Stimulated activated naive CD8-positive, alpha-beta T cell treated with anti-CD3 and anti-CD28 coated beads, Interleukin-15, Interleukin-2, amounts not matched to agents 100 U/mL and 50 U/mL, for 24 hours (primary cell): ENCODE measurements at regions not wholly inside any gene's neighbourhood (a gene's known extent, or its start where the extent isn't known, plus 50 kb on each side); places are given as distances from the start of the nearest gene placed in this dataset.

Source experiments
- ATAC-seq: fragments of 150-1000 bp; cut with Tn5 transposase; one replicate; pipeline ENCODE4 v1.10.0; 2021
- DNase-seq: peaks from one replicate; pipeline ENCODE4 v3.0.0; 2021

- ATAC-seq (peak; percentile 80), DNase-seq (no peak)
Observed at GRCh38 chr5:142507531-142508372, 178.1 kb downstream of the FGF1 start.

GRCh38 chr5:142506756-142507155 lies 179.1 kb downstream of the FGF1 start:
- DNase-seq (peak; percentile 17), ATAC-seq (peak; percentile 37)

- peak; percentile 28 for ATAC-seq
- DNase-seq, result no peak
Observed at GRCh38 chr5:142506046-142506445, 179.8 kb downstream of the FGF1 start.

- no peak for DNase-seq
- no peak for ATAC-seq
Observed at GRCh38 chr5:142501890-142502289, 177.1 kb upstream of the SPRY4 start.

- ATAC-seq (no peak), DNase-seq (no peak)
Observed at GRCh38 chr5:142500227-142500905, 175.5 kb upstream of the SPRY4 start.

- ATAC-seq (no peak), DNase-seq (no peak)
Observed at GRCh38 chr5:142499591-142500226, 174.9 kb upstream of the SPRY4 start.

GRCh38 chr5:142498298-142498697 lies 173.5 kb upstream of the SPRY4 start:
- ATAC-seq (no peak), DNase-seq (no peak)

GRCh38 chr5:142495531-142495930 lies 170.7 kb upstream of the SPRY4 start:
- no peak for DNase-seq
- ATAC-seq, result no peak

- ATAC-seq (no peak), DNase-seq (no peak)
Observed at GRCh38 chr5:142493875-142494518, 169.2 kb upstream of the SPRY4 start.

- DNase-seq (no peak), ATAC-seq (no peak)
Observed at GRCh38 chr5:142492781-142493281, 168.0 kb upstream of the SPRY4 start.

GRCh38 chr5:142491679-142492078 lies 166.9 kb upstream of the SPRY4 start:
- no peak for DNase-seq
- no peak for ATAC-seq

- ATAC-seq (no peak), DNase-seq (no peak)
Observed at GRCh38 chr5:142491270-142491669, 166.4 kb upstream of the SPRY4 start.

GRCh38 chr5:142486581-142486980 lies 161.8 kb upstream of the SPRY4 start:
- ATAC-seq, result no peak
- no peak for DNase-seq

GRCh38 chr5:142486020-142486419 lies 161.2 kb upstream of the SPRY4 start:
- ATAC-seq (no peak), DNase-seq (no peak)

GRCh38 chr5:142484821-142485387 lies 160.1 kb upstream of the SPRY4 start:
- no peak for ATAC-seq
- DNase-seq, result no peak

GRCh38 chr5:142482207-142482606 lies 157.4 kb upstream of the SPRY4 start:
- DNase-seq (no peak), ATAC-seq (no peak)

GRCh38 chr5:142481410-142481809 lies 156.6 kb upstream of the SPRY4 start:
- ATAC-seq, result peak; percentile 36
- DNase-seq, result no peak

- no peak for DNase-seq
- ATAC-seq, result no peak
Observed at GRCh38 chr5:142479854-142480519, 155.2 kb upstream of the SPRY4 start.

GRCh38 chr5:142479150-142479549 lies 154.3 kb upstream of the SPRY4 start:
- no peak for ATAC-seq
- DNase-seq, result no peak

- ATAC-seq, result no peak
- DNase-seq, result no peak
Observed at GRCh38 chr5:142478113-142478512, 153.3 kb upstream of the SPRY4 start.

GRCh38 chr5:142475102-142475513 lies 150.3 kb upstream of the SPRY4 start:
- ATAC-seq (no peak), DNase-seq (no peak)
